ENCODE measurements at regions not wholly inside any gene's neighbourhood (a gene's known extent, or its start where the extent isn't known, plus 50 kb on each side); places are given as distances from the start of the nearest gene placed in this dataset.

GRCh38 chr9:119986713-119987112, 593.3 kb downstream of the CDK5RAP2 start:
- TF ChIP-seq, protein P1, sequence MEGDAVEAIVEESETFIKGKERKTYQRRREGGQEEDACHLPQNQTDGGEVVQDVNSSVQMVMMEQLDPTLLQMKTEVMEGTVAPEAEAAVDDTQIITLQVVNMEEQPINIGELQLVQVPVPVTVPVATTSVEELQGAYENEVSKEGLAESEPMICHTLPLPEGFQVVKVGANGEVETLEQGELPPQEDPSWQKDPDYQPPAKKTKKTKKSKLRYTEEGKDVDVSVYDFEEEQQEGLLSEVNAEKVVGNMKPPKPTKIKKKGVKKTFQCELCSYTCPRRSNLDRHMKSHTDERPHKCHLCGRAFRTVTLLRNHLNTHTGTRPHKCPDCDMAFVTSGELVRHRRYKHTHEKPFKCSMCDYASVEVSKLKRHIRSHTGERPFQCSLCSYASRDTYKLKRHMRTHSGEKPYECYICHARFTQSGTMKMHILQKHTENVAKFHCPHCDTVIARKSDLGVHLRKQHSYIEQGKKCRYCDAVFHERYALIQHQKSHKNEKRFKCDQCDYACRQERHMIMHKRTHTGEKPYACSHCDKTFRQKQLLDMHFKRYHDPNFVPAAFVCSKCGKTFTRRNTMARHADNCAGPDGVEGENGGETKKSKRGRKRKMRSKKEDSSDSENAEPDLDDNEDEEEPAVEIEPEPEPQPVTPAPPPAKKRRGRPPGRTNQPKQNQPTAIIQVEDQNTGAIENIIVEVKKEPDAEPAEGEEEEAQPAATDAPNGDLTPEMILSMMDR (IDR thresholded peaks at IDR 0.05) = no peak
- TF ChIP-seq REST (IDR thresholded peaks at IDR 0.05; ENCODE audit: insufficient read depth in 1 of 2, low read depth in 2 of 2, low read length in 1 of 2) = no peak
- TF ChIP-seq TCF7L2 (IDR thresholded peaks at IDR 0.05; ENCODE audit: low read depth, low read length) = no peak
- TF ChIP-seq SIN3A (IDR thresholded peaks at IDR 0.05; ENCODE audit: borderline replicate concordance, insufficient read depth, low read depth, low read length) = no peak
